Right lobe of liver (tissue), 4 donors: ENCODE measurements at regions not wholly inside any gene's neighbourhood (a gene's known extent, or its start where the extent isn't known, plus 50 kb on each side); places are given as distances from the start of the nearest gene placed in this dataset.

Experiments used
- POLR2A ChIP-seq: fragments of 450-650 bp; IDR thresholded peaks from one replicate; pipeline ENCODE4 v1.6.1; 2017; ENCODE audit warnings: antibody characterized with exemption, mild to moderate bottlenecking
- TF ChIP-seq, protein P1 (sequence below), 4 donors: fragments of 200-600 bp in 3 of 4; fragments of 450-650 bp in 1 of 4; IDR thresholded peaks; one replicate each; pipeline versions ENCODE4 v1.5.1 to v1.8.0; 2016 to 2022; ENCODE audit warnings: antibody characterized with exemption in 4 of 4, mild to moderate bottlenecking in 2 of 4
- donor health status: DM: no; HTN: no; CAD: no.
- donor health status: DM: no; HTN: no; CAD: no.
- donor health status: DM: no; HTN: yes; CAD: no.

DNA sequence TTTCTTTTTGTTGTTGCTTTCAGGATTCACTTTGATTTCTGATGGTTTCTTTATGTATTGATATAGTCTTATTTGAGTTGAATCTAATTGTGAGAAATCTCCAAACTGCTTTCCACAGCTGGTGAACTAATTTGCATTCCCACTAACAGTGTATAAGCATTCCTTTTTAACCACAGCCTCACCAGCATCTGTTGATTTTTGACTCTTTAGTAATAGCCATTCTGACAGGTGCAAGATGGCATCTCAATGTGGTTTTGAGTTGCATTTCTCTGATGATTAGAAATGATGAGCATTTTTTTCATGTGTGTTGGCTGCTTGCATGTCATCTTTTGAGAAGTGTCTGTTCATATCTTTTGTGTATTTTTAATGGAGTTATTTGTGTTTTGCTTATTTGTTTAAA is 1023.1 kb downstream of the SH3BGRL start:
- no peak for TF ChIP-seq POLR2A
- TF ChIP-seq, protein P1, sequence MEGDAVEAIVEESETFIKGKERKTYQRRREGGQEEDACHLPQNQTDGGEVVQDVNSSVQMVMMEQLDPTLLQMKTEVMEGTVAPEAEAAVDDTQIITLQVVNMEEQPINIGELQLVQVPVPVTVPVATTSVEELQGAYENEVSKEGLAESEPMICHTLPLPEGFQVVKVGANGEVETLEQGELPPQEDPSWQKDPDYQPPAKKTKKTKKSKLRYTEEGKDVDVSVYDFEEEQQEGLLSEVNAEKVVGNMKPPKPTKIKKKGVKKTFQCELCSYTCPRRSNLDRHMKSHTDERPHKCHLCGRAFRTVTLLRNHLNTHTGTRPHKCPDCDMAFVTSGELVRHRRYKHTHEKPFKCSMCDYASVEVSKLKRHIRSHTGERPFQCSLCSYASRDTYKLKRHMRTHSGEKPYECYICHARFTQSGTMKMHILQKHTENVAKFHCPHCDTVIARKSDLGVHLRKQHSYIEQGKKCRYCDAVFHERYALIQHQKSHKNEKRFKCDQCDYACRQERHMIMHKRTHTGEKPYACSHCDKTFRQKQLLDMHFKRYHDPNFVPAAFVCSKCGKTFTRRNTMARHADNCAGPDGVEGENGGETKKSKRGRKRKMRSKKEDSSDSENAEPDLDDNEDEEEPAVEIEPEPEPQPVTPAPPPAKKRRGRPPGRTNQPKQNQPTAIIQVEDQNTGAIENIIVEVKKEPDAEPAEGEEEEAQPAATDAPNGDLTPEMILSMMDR (IDR thresholded peaks at IDR 0.05): no peak
